GM12878 (cell line): ENCODE measurements at regions not wholly inside any gene's neighbourhood (a gene's known extent, or its start where the extent isn't known, plus 50 kb on each side); places are given as distances from the start of the nearest gene placed in this dataset.

ENCODE experiments used
- CEBPB ChIP-seq, 2 experiments: fragments of 150-350 bp in 1 of 2; IDR thresholded peaks; 2 replicates each; pipeline ENCODE4 v1.6.1; 2012 to 2014; ENCODE audit warnings: low read depth in 2 of 2, low read length in 2 of 2, borderline replicate concordance in 1 of 2, inconsistent platforms in 1 of 2
- CTCF ChIP-seq, 3 experiments: IDR thresholded peaks in 2 of 3; conservative IDR thresholded peaks in 1 of 3; 2 replicates each; pipeline ENCODE4 v1.5.1; 2011; ENCODE audit warnings: low read depth in 3 of 3, low read length in 3 of 3, mild to moderate bottlenecking in 3 of 3, control low read depth in 2 of 3, moderate library complexity in 2 of 3, inconsistent platforms in 1 of 3, mixed read lengths in 1 of 3; ENCODE audit not compliant: control insufficient read depth in 2 of 3, insufficient read depth in 1 of 3; ENCODE audit errors: extremely low read depth in 1 of 3
- EGR1 ChIP-seq, 2 experiments: IDR thresholded peaks; 1 replicate in 1 of 2; 2 replicates in 1 of 2; pipeline ENCODE4 v1.6.1; 2011 to 2012; ENCODE audit warnings: low read depth in 2 of 2, low read length in 2 of 2, borderline replicate concordance in 1 of 2, mild to moderate bottlenecking in 1 of 2, moderate library complexity in 1 of 2
- EZH2 ChIP-seq: IDR thresholded peaks from 2 replicates; pipeline ENCODE4 v1.6.1; 2012; ENCODE audit warnings: low read depth, mild to moderate bottlenecking, control low read depth, inconsistent platforms, low read length, borderline replicate concordance; ENCODE audit not compliant: control insufficient read depth
- JUND ChIP-seq: IDR thresholded peaks from 2 replicates; pipeline ENCODE4 v1.6.1; 2012; ENCODE audit warnings: low read depth, mild to moderate bottlenecking, low read length, improper control_type of control experiment, moderate library complexity
- MXI1 ChIP-seq: fragments of 150-350 bp; IDR thresholded peaks from 2 replicates; pipeline ENCODE4 v1.6.1; 2011; ENCODE audit warnings: low read depth, mild to moderate bottlenecking, inconsistent platforms, low read length, improper control_type of control experiment
- PKNOX1 ChIP-seq: fragments of 450-650 bp; IDR thresholded peaks from 2 replicates; pipeline ENCODE4 v1.6.1; 2016; ENCODE audit warnings: mild to moderate bottlenecking
- RB1 ChIP-seq: fragments of 450-650 bp; formaldehyde crosslinking; IDR thresholded peaks from 2 replicates; pipeline ENCODE4 v1.6.1; 2017; ENCODE audit warnings: mild to moderate bottlenecking, borderline replicate concordance
- RCOR1 ChIP-seq: conservative IDR thresholded peaks from 2 replicates; pipeline ENCODE4 v1.6.1; 2012; ENCODE audit warnings: low read depth, low read length, improper control_type of control experiment
- STAT1 ChIP-seq: fragments of 450-650 bp; conservative IDR thresholded peaks from 2 replicates; pipeline ENCODE4 v1.6.1; 2014; ENCODE audit warnings: antibody characterized with exemption, mild to moderate bottlenecking
- YBX1 ChIP-seq: fragments of 450-650 bp; IDR thresholded peaks from 2 replicates; pipeline ENCODE4 v1.6.1; 2016; ENCODE audit warnings: antibody characterized with exemption
- ZNF274 ChIP-seq: IDR thresholded peaks from one replicate; pipeline ENCODE4 v1.8.0; 2011; ENCODE audit not compliant: insufficient read length, insufficient read depth

GRCh38 chr7:1340461-1341360, 108.0 kb downstream of the UNCX start:
- no peak for TF ChIP-seq CTCF (IDR thresholded peaks at IDR 0.05 in 2 of 3, conservative IDR thresholded peaks at IDR 0.05 in 1 of 3; ENCODE audit: control insufficient read depth in 2 of 3, extremely low read depth in 1 of 3, insufficient read depth in 1 of 3, low read depth in 3 of 3, low read length in 3 of 3)
- TF ChIP-seq EGR1 (IDR thresholded peaks at IDR 0.05; ENCODE audit: borderline replicate concordance in 1 of 2, low read depth in 2 of 2, low read length in 2 of 2): no peak
- no peak for TF ChIP-seq STAT1
- TF ChIP-seq EZH2: no peak
- TF ChIP-seq YBX1: no peak
- TF ChIP-seq ZNF274: no peak
- TF ChIP-seq PKNOX1: no peak
- TF ChIP-seq RB1: no peak
- no peak for TF ChIP-seq CEBPB (IDR thresholded peaks at IDR 0.05; ENCODE audit: borderline replicate concordance in 1 of 2, low read depth in 2 of 2, low read length in 2 of 2)
- no peak for TF ChIP-seq MXI1
- TF ChIP-seq RCOR1: no peak
- TF ChIP-seq JUND: no peak
